A549 (cell line): ENCODE measurements at regions not wholly inside any gene's neighbourhood (a gene's known extent, or its start where the extent isn't known, plus 50 kb on each side); places are given as distances from the start of the nearest gene placed in this dataset.

Experiments
- ATAC-seq, 2 experiments: fragments of 200-7000 bp in 1 of 2; fragments of >200 bp in 1 of 2; cut with Nextera tagmentation in 1 of 2; cut with Tn5 transposase in 1 of 2; 3 replicates each; pipeline versions ENCODE4 v1.8.0 to v1.9.1; 2018 to 2020; ENCODE audit warnings: mild to moderate bottlenecking in 1 of 2, moderate library complexity in 1 of 2
- CTCF ChIA-PET: fragments of 300-600 bp; sonication (Branson Sonifier 250); formaldehyde crosslinking; extraction: SDS; loops from one replicate; lab custom pipeline; 2021; ENCODE audit warnings: antibody characterized with exemption, inconsistent platforms; lab: Yijun Ruan, JAX
- POLR2A ChIA-PET: fragments of 350-600 bp; formaldehyde crosslinking; extraction: SDS; loops from one replicate; lab custom pipeline; 2021; ENCODE audit warnings: antibody characterized with exemption, inconsistent platforms; lab: Yijun Ruan, JAX
- DNase-seq, 2 experiments: peaks; one replicate each; pipeline versions ENCODE4 v3.0.0 to v3.0.0-alpha.2; 2011 to 2016; ENCODE audit warnings: low read depth in 1 of 2, low spot score in 1 of 2
- FAIRE-seq: peaks from 2 replicates; lab custom pipeline; 2011; peaks lifted over from hg19 to GRCh38; lab: Jason Lieb, UNC
- H3K27ac ChIP-seq, 2 experiments: fragments of >200 bp; sonication (Bioruptor Twin); formaldehyde crosslinking; 3 replicates each; pipeline ENCODE4 v1.5.1; 2016 to 2017
- H3K4me1 ChIP-seq: fragments of >200 bp; sonication (Bioruptor Twin); formaldehyde crosslinking; 3 replicates; pipeline ENCODE4 v1.6.1; 2016
- H3K4me2 ChIP-seq: fragments of >200 bp; sonication (Bioruptor Twin); formaldehyde crosslinking; 3 replicates; pipeline ENCODE4 v1.6.1; 2016
- H3K4me3 ChIP-seq: fragments of >200 bp; sonication (Bioruptor Twin); formaldehyde crosslinking; 3 replicates; pipeline ENCODE4 v1.5.1; 2016
- H3K9me3 ChIP-seq: fragments of >200 bp; sonication (Bioruptor Twin); formaldehyde crosslinking; 3 replicates; pipeline ENCODE4 v1.6.1; 2016
- ATOH8 ChIP-seq: fragments of 250-450 bp; sonication (Bioruptor Pico); IDR thresholded peaks from 2 replicates; pipeline ENCODE4 v1.5.0; 2020; ENCODE audit warnings: low read depth, mild to moderate bottlenecking, moderate library complexity
- CTCF ChIP-seq: fragments of >200 bp; sonication (Bioruptor Twin); formaldehyde crosslinking; IDR thresholded peaks from 3 replicates; pipeline ENCODE4 v1.5.1; 2016
- EHMT2 ChIP-seq: fragments of 200-600 bp; sonication (generic); IDR thresholded peaks from 2 replicates; pipeline ENCODE4 v1.6.1; 2016; ENCODE audit warnings: antibody characterized with exemption, low read depth, mild to moderate bottlenecking, moderate library complexity
- ESRRA ChIP-seq: fragments of 150-350 bp; IDR thresholded peaks from 2 replicates; pipeline ENCODE4 v1.6.1; 2014; ENCODE audit warnings: mild to moderate bottlenecking, low read length, borderline replicate concordance
- FOSB ChIP-seq: fragments of 250-450 bp; sonication (Bioruptor Pico); IDR thresholded peaks from 2 replicates; pipeline ENCODE4 v1.5.0; 2020; ENCODE audit warnings: mild to moderate bottlenecking, moderate library complexity
- FOSL2 ChIP-seq, 2 experiments: fragments of 450-650 bp in 1 of 2; fragments of >200 bp in 1 of 2; sonication (Bioruptor Twin) in 1 of 2; formaldehyde crosslinking; IDR thresholded peaks; 2 replicates each; pipeline versions ENCODE4 v1.5.0 to v1.6.1; 2016 to 2020; ENCODE audit warnings: mild to moderate bottlenecking in 1 of 2, moderate library complexity in 1 of 2
- GATA3 ChIP-seq: IDR thresholded peaks from 2 replicates; pipeline ENCODE4 v1.6.1; 2012; ENCODE audit warnings: borderline replicate concordance
- HEYL ChIP-seq: fragments of 250-450 bp; sonication (Bioruptor Pico); IDR thresholded peaks from 2 replicates; pipeline ENCODE4 v1.8.0; 2021; ENCODE audit warnings: mild to moderate bottlenecking, moderate library complexity
- HOXB13 ChIP-seq: fragments of 250-450 bp; sonication (Bioruptor Pico); IDR thresholded peaks from 2 replicates; pipeline ENCODE4 v1.5.0; 2020; ENCODE audit warnings: low read depth, mild to moderate bottlenecking, moderate library complexity
- HOXB5 ChIP-seq: fragments of 250-450 bp; sonication (Bioruptor Pico); IDR thresholded peaks from 2 replicates; pipeline ENCODE4 v1.5.0; 2020; ENCODE audit warnings: mild to moderate bottlenecking, moderate library complexity
- JUNB ChIP-seq: fragments of >200 bp; sonication (Bioruptor Twin); formaldehyde crosslinking; IDR thresholded peaks from 2 replicates; pipeline ENCODE4 v1.6.1; 2016
- MAX ChIP-seq: IDR thresholded peaks from 2 replicates; pipeline ENCODE4 v1.6.1; 2012
- NFE2L2 ChIP-seq: fragments of 150-350 bp; conservative IDR thresholded peaks from 2 replicates; pipeline ENCODE4 v1.6.1; 2014; ENCODE audit warnings: low read length
- NPAS2 ChIP-seq: fragments of 250-450 bp; sonication (Bioruptor Pico); IDR thresholded peaks from 2 replicates; pipeline ENCODE4 v1.8.0; 2022; ENCODE audit warnings: mild to moderate bottlenecking, moderate library complexity, borderline replicate concordance
- RCOR1 ChIP-seq: fragments of 150-350 bp; IDR thresholded peaks from 2 replicates; pipeline ENCODE4 v1.6.1; 2014; ENCODE audit warnings: antibody characterized with exemption, low read length, low read depth
- RFX5 ChIP-seq: fragments of 450-650 bp; IDR thresholded peaks from 2 replicates; pipeline ENCODE4 v1.7.1; 2014; ENCODE audit warnings: antibody characterized with exemption, mild to moderate bottlenecking, moderate library complexity
- SMC3 ChIP-seq: fragments of >200 bp; sonication (Bioruptor Twin); formaldehyde crosslinking; IDR thresholded peaks from 3 replicates; pipeline ENCODE4 v1.6.1; 2018; ENCODE audit warnings: inconsistent platforms
- ZC3H11A ChIP-seq: fragments of 450-650 bp; IDR thresholded peaks from 2 replicates; pipeline ENCODE4 v1.6.1; 2014; ENCODE audit warnings: antibody characterized with exemption, mild to moderate bottlenecking
- WGBS: methylation state at CpG from one replicate; pipeline ENCODE4 v1.1.6; 2017; ENCODE audit errors: missing lambda C conversion rate; 5-methylcytosine and 5-hydroxymethylcytosine counted together
- TF ChIP-seq, protein P1 (sequence below): IDR thresholded peaks from 2 replicates; pipeline ENCODE4 v1.6.1; 2012
- TF ChIP-seq, protein P2 (sequence below): fragments of 200-600 bp; sonication (generic); IDR thresholded peaks from 2 replicates; pipeline ENCODE4 v1.6.1; 2016; ENCODE audit warnings: antibody characterized with exemption, mild to moderate bottlenecking, moderate library complexity
- TF ChIP-seq, protein P3 (sequence below): fragments of 450-650 bp; IDR thresholded peaks from 2 replicates; pipeline ENCODE4 v1.6.1; 2014; ENCODE audit warnings: antibody characterized with exemption
- TF ChIP-seq, protein P4 (sequence below): fragments of >200 bp; sonication (Bioruptor Twin); formaldehyde crosslinking; IDR thresholded peaks from 2 replicates; pipeline ENCODE4 v1.6.1; 2016

- no peak overlapping the region for H3K4me3 ChIP-seq
- POLR2A ChIA-PET: no interaction called here
- no peak for ATAC-seq
- no peak overlapping the region for H3K27ac ChIP-seq
- no peak for TF ChIP-seq JUNB
- TF ChIP-seq, protein P1, sequence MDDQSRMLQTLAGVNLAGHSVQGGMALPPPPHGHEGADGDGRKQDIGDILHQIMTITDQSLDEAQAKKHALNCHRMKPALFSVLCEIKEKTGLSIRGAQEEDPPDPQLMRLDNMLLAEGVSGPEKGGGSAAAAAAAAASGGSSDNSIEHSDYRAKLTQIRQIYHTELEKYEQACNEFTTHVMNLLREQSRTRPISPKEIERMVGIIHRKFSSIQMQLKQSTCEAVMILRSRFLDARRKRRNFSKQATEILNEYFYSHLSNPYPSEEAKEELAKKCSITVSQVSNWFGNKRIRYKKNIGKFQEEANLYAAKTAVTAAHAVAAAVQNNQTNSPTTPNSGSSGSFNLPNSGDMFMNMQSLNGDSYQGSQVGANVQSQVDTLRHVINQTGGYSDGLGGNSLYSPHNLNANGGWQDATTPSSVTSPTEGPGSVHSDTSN: no peak
- TF ChIP-seq HOXB5 (CRISPR knock-in tag): no peak
- TF ChIP-seq FOSB (CRISPR knock-in tag): no peak
- TF ChIP-seq, protein P2, sequence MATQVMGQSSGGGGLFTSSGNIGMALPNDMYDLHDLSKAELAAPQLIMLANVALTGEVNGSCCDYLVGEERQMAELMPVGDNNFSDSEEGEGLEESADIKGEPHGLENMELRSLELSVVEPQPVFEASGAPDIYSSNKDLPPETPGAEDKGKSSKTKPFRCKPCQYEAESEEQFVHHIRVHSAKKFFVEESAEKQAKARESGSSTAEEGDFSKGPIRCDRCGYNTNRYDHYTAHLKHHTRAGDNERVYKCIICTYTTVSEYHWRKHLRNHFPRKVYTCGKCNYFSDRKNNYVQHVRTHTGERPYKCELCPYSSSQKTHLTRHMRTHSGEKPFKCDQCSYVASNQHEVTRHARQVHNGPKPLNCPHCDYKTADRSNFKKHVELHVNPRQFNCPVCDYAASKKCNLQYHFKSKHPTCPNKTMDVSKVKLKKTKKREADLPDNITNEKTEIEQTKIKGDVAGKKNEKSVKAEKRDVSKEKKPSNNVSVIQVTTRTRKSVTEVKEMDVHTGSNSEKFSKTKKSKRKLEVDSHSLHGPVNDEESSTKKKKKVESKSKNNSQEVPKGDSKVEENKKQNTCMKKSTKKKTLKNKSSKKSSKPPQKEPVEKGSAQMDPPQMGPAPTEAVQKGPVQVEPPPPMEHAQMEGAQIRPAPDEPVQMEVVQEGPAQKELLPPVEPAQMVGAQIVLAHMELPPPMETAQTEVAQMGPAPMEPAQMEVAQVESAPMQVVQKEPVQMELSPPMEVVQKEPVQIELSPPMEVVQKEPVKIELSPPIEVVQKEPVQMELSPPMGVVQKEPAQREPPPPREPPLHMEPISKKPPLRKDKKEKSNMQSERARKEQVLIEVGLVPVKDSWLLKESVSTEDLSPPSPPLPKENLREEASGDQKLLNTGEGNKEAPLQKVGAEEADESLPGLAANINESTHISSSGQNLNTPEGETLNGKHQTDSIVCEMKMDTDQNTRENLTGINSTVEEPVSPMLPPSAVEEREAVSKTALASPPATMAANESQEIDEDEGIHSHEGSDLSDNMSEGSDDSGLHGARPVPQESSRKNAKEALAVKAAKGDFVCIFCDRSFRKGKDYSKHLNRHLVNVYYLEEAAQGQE: no peak
- TF ChIP-seq FOSL2 (IDR thresholded peaks at IDR 0.05): no peak
- no peak for TF ChIP-seq FOSL2 (CRISPR knock-in tag; IDR thresholded peaks at IDR 0.05)
- no peak for TF ChIP-seq SMC3
- no peak for TF ChIP-seq MAX
- no peak for TF ChIP-seq NPAS2 (CRISPR knock-in tag)
- TF ChIP-seq HOXB13 (CRISPR knock-in tag): no peak
- no peak for TF ChIP-seq ESRRA
- TF ChIP-seq EHMT2: no peak
- no peak for TF ChIP-seq ATOH8 (CRISPR knock-in tag)
- TF ChIP-seq, protein P3, sequence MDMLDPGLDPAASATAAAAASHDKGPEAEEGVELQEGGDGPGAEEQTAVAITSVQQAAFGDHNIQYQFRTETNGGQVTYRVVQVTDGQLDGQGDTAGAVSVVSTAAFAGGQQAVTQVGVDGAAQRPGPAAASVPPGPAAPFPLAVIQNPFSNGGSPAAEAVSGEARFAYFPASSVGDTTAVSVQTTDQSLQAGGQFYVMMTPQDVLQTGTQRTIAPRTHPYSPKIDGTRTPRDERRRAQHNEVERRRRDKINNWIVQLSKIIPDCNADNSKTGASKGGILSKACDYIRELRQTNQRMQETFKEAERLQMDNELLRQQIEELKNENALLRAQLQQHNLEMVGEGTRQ: no peak
- TF ChIP-seq NFE2L2: no peak
- TF ChIP-seq GATA3: no peak
- TF ChIP-seq, all 56 proteins: peak for 0
- CTCF ChIA-PET: no interaction called here
- DNase-seq (no peak), FAIRE-seq (no peak)
- WGBS: 26% methylated on average over 1 of the region's 1 CpG
- H3K4me1 ChIP-seq: no peaks in the 10 kb centered on the region
- peaks cover 1% of the 10 kb centered on the region; the same call in 1 of the 3 replicates for H3K9me3 ChIP-seq
- no peak overlapping the region for H3K4me2 ChIP-seq
Measured at GRCh38 chr4:43435291-43435690, 542.8 kb downstream of the GRXCR1 start.

GRCh38 chr4:43452948-43453347 lies 560.4 kb downstream of the GRXCR1 start:
- ATAC-seq (no peak), DNase-seq (no peak), FAIRE-seq (no peak)
- TF ChIP-seq, protein P4, sequence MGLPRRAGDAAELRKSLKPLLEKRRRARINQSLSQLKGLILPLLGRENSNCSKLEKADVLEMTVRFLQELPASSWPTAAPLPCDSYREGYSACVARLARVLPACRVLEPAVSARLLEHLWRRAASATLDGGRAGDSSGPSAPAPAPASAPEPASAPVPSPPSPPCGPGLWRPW: no peak
- TF ChIP-seq ZC3H11A (no peak), ESRRA (no peak), CTCF (no peak), JUNB (no peak), HEYL (no peak), ATOH8 (CRISPR knock-in tag) (no peak), RCOR1 (no peak), RFX5 (no peak)
- Histone ChIP-seq H3K4me3 (no peak overlapping the region), H3K4me2 (no peak overlapping the region), H3K27ac (no peak overlapping the region), H3K9me3 (no peaks in the 10 kb centered on the region), H3K4me1 (no peaks in the 10 kb centered on the region)
- ChIA-PET POLR2A (no interaction called here), CTCF (no interaction called here)
